ENCODE measurements at regions not wholly inside any gene's neighbourhood (a gene's known extent, or its start where the extent isn't known, plus 50 kb on each side); places are given as distances from the start of the nearest gene placed in this dataset.
"Not testable (repeated sequence)": the region's sequence is repeated elsewhere in the genome, so short reads cannot be mapped to it uniquely, and the experiment has no call there.

GRCh38 chr4:131738991-131739390, 1410.1 kb upstream of the PCDH10 start:
- H3K4me3 ChIP-seq; H3K27ac ChIP-seq; H3K36me3 ChIP-seq; H3K27me3 ChIP-seq; DNase-seq (ENCODE audit: low spot score in 2 of 2); intact Hi-C loops (cut with DNase I; ENCODE audit: low total_unique reads); H3K4me1 ChIP-seq; H3K9me3 ChIP-seq: not testable (repeated sequence)

- H3K36me3 ChIP-seq; intact Hi-C loops (cut with DNase I; ENCODE audit: low total_unique reads); H3K4me3 ChIP-seq; H3K4me1 ChIP-seq; H3K9me3 ChIP-seq; H3K27ac ChIP-seq; H3K27me3 ChIP-seq; DNase-seq (ENCODE audit: low spot score in 2 of 2): not testable (repeated sequence)
Measured at GRCh38 chr4:131741836-131742235, 1407.3 kb upstream of the PCDH10 start.

- intact Hi-C loops (cut with DNase I; ENCODE audit: low total_unique reads); H3K27me3 ChIP-seq; H3K9me3 ChIP-seq; H3K4me1 ChIP-seq; H3K36me3 ChIP-seq; H3K4me3 ChIP-seq; H3K27ac ChIP-seq: not testable (repeated sequence)
- peak in 1 of 2 donors; percentile 64 for DNase-seq (ENCODE audit: low spot score in 2 of 2)
Measured at GRCh38 chr4:131742536-131743205, 1406.4 kb upstream of the PCDH10 start.

GRCh38 chr4:131743348-131743747, 1405.7 kb upstream of the PCDH10 start:
- H3K27me3 ChIP-seq; H3K27ac ChIP-seq; intact Hi-C loops (cut with DNase I; ENCODE audit: low total_unique reads); H3K4me3 ChIP-seq; H3K36me3 ChIP-seq; H3K4me1 ChIP-seq; H3K9me3 ChIP-seq: not testable (repeated sequence)
- peak in 1 of 2 donors; percentile 70 for DNase-seq (ENCODE audit: low spot score in 2 of 2)

- H3K4me3 ChIP-seq; H3K27me3 ChIP-seq; H3K9me3 ChIP-seq; H3K36me3 ChIP-seq; intact Hi-C loops (cut with DNase I; ENCODE audit: low total_unique reads); H3K27ac ChIP-seq; DNase-seq (ENCODE audit: low spot score in 2 of 2); H3K4me1 ChIP-seq: not testable (repeated sequence)
Measured at GRCh38 chr4:131747203-131747602, 1401.9 kb upstream of the PCDH10 start.

- H3K27ac ChIP-seq; DNase-seq (ENCODE audit: low spot score in 2 of 2); H3K9me3 ChIP-seq; intact Hi-C loops (cut with DNase I; ENCODE audit: low total_unique reads); H3K4me3 ChIP-seq; H3K4me1 ChIP-seq; H3K27me3 ChIP-seq; H3K36me3 ChIP-seq: not testable (repeated sequence)
Measured at GRCh38 chr4:131749224-131749623, 1399.9 kb upstream of the PCDH10 start.

GRCh38 chr4:131750006-131750405, 1399.1 kb upstream of the PCDH10 start:
- H3K27me3 ChIP-seq; H3K4me3 ChIP-seq; H3K27ac ChIP-seq; H3K36me3 ChIP-seq; H3K9me3 ChIP-seq; intact Hi-C loops (cut with DNase I; ENCODE audit: low total_unique reads); H3K4me1 ChIP-seq: not testable (repeated sequence)
- DNase-seq (ENCODE audit: low spot score in 2 of 2): peak in 1 of 2 donors; percentile 76

GRCh38 chr4:131750469-131750868, 1398.6 kb upstream of the PCDH10 start:
- H3K4me1 ChIP-seq; intact Hi-C loops (cut with DNase I; ENCODE audit: low total_unique reads); H3K36me3 ChIP-seq; H3K27ac ChIP-seq; H3K27me3 ChIP-seq; H3K4me3 ChIP-seq; H3K9me3 ChIP-seq: not testable (repeated sequence)
- DNase-seq (ENCODE audit: low spot score in 2 of 2): peak in 1 of 2 donors; percentile 85

- H3K9me3 ChIP-seq; H3K27ac ChIP-seq; H3K4me1 ChIP-seq; DNase-seq (ENCODE audit: low spot score in 2 of 2); intact Hi-C loops (cut with DNase I; ENCODE audit: low total_unique reads); H3K36me3 ChIP-seq; H3K27me3 ChIP-seq; H3K4me3 ChIP-seq: not testable (repeated sequence)
Measured at GRCh38 chr4:131762234-131762633, 1386.9 kb upstream of the PCDH10 start.

GRCh38 chr4:131764730-131765129, 1384.4 kb upstream of the PCDH10 start:
- Histone ChIP-seq H3K9me3 (no peaks in the 10 kb centered on the region), H3K4me1 (no peaks in the 10 kb centered on the region), H3K36me3 (no peaks in the 10 kb centered on the region), H3K4me3 (no peak overlapping the region), H3K27me3 (no peaks in the 10 kb centered on the region), H3K27ac (no peak overlapping the region)
- TF ChIP-seq POLR2A (IDR thresholded peaks at IDR 0.05) (no peak), POLR2AphosphoS5 (IDR thresholded peaks at IDR 0.05) (no peak), CTCF (IDR thresholded peaks at IDR 0.05) (no peak)
- intact Hi-C loops (cut with DNase I; ENCODE audit: low total_unique reads): no loop called here
- DNase-seq (ENCODE audit: low spot score in 2 of 2): no peak

- DNase-seq (ENCODE audit: low spot score in 2 of 2); H3K4me3 ChIP-seq; H3K36me3 ChIP-seq; H3K9me3 ChIP-seq; intact Hi-C loops (cut with DNase I; ENCODE audit: low total_unique reads); H3K27ac ChIP-seq; H3K27me3 ChIP-seq; H3K4me1 ChIP-seq: not testable (repeated sequence)
Measured at GRCh38 chr4:131774382-131774781, 1374.7 kb upstream of the PCDH10 start.

- H3K27ac ChIP-seq; DNase-seq (ENCODE audit: low spot score in 2 of 2); H3K9me3 ChIP-seq; H3K4me1 ChIP-seq; H3K4me3 ChIP-seq; H3K36me3 ChIP-seq; intact Hi-C loops (cut with DNase I; ENCODE audit: low total_unique reads); H3K27me3 ChIP-seq: not testable (repeated sequence)
Measured at GRCh38 chr4:131810565-131810964, 1338.5 kb upstream of the PCDH10 start.
